NCI-H2107 treated with DMSO at 0.1 percent for 48 hours (cell line): ENCODE measurements at regions not wholly inside any gene's neighbourhood (a gene's known extent, or its start where the extent isn't known, plus 50 kb on each side); places are given as distances from the start of the nearest gene placed in this dataset.
A peak's percentile ranks its signal among the peaks of the same experiment; 100 is the strongest.
"Not testable (repeated sequence)": the region's sequence is repeated elsewhere in the genome, so short reads cannot be mapped to it uniquely, and the experiment has no call there.

ENCODE experiments used
- DNase-seq: peaks from one replicate; lab custom pipeline; 2025; ENCODE audit not compliant: unreplicated experiment; lab: John Stamatoyannopoulos, UW

GRCh38 chr2:194870974-194871535 is 786.0 kb upstream of the SLC39A10 start:
- no peak for DNase-seq

DNA sequence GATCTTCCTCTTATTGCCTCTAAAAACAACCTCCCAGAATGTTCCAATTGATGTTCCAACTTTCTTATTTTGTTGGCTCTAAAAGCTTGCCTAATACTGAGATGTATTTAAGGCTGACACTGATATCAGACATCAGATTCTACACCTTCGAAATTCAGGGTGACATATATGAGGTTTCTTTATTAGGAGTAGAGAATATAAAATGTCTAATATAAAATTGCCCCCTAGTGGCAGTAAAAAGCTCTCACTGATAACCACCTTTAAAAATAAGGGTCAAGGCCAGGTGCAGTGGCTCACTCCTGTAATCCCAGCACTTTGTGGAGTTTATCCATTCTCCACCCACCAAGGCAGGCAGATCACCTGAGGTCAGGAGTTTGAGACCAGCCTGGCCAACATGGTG is 789.7 kb upstream of the SLC39A10 start:
- peak; percentile 2 for DNase-seq

DNA sequence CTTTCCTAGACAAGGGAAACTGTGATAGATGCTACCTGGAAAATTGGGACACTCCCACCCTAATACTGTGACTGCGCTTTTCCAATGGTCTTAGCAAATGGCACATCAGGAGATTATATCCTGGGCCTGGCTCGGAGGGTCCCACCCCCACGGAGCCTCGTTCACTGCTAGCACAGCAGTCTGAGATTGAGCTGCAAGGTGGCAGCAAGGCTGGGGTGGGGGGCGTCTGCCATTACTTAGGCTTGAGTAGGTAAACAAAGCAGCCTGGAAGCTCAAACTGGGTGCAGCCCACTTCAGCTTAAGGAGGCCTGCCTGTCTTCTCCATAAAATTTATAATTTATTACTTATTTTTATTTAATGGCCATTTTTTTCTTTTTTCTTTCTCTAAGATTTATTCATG is 802.1 kb upstream of the SLC39A10 start:
- no peak for DNase-seq

DNA sequence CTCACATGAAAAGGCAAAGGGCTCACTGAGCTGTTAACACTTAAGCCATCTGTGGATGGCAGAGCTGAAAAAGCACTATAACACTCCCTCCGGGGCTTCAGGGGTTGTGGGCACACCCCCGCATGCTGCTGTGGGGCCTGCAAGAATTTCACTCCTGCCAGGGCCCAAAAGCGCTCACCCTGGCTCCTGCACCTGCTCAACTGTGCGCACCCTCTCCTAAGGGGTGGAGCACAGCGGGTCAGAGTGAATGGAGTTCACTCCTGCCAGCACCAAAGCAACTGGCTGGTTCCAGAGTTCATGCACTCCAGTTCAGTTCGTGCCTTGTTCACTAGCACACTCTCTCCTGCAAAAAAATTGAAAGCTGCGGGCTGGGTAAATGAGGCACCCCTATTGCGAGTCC is 814.2 kb upstream of the SLC39A10 start:
- no peak for DNase-seq

DNA sequence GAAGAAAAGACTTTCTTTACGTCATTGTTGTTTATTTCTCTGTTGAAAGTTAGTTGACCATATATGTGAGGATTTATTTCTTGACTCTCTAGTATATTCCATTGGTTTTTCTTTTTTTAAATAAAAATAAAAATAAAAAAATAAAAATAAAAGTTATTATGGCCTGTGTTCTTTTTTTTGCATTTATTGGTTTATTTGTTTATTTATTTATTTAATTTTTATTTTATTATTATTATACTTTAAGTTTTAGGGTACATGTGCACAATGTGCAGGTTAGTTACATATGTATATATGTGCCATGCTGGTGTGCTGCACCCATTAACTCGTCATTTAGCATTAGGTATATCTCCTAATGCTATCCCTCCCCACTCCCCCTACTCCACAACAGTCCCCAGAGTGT is 822.7 kb upstream of the SLC39A10 start:
- not testable (repeated sequence) for DNase-seq

GRCh38 chr2:194826241-194826640 is 830.8 kb upstream of the SLC39A10 start:
- DNase-seq: no peak

DNA sequence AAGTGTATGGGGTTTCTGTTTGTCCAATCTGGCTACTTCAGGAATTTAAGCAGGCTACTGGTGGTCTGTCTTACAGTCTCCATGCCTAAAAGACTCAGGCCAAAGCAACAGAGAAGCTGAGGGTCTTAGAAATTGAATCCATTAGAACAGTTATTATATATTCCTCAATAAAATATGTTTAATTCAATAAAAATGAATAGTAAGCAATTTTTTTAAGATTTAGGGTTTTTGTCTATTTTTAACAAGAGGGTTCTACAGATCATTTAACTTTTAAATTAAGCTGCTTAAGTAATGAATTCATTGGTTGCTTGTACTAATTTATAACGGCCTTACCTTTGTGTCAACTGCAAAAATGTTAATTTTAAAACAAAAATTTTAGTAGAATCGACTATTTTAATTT is 832.6 kb upstream of the SLC39A10 start:
- no peak for DNase-seq

GRCh38 chr2:194822657-194823056 is 834.4 kb upstream of the SLC39A10 start:
- no peak for DNase-seq

- DNase-seq: no peak
Observed at GRCh38 chr2:194822097-194822496, 834.9 kb upstream of the SLC39A10 start.

GRCh38 chr2:194819367-194819766 is 837.7 kb upstream of the SLC39A10 start:
- DNase-seq: no peak

GRCh38 chr2:194815475-194815874 is 841.6 kb upstream of the SLC39A10 start:
- no peak for DNase-seq

DNA sequence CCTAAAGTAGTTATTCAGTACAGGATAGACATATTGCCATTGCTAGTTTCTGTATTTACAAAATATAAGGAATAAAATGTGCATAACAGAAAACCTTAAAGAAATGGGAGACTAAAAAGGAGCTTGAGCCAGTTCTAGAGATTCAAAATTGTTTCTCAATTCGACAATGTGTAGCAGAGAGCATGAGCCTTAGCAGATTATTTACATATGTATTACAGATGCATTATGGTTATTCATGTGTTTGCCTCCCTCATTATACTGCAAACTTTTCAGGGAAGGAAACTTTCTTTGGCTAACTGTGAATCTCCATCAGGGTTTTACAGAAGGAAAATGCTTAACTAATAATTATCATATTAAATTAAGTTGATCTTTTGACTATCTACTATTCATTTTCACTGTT is 854.4 kb upstream of the SLC39A10 start:
- no peak for DNase-seq

GRCh38 chr2:194787071-194787470 is 870.0 kb upstream of the SLC39A10 start:
- not testable (repeated sequence) for DNase-seq

DNA sequence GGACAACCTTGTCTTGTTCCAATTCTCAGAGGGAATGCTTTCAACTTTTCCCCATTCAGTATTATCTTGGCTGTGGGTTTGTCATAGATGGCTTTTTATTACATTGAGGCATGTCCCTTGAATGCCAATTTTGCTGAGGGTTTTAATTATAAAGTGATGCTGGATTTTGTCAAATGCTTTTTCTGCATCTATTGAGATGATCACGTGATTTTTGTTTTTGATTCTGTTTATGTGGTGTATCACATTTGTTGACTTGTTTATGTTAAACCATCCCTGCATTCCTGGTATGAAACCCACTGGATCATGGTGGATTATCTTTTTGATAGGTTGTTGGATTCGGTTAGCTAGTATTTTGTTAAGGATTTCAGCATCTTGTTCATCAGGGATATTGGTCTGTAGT is 885.6 kb upstream of the SLC39A10 start:
- not testable (repeated sequence) for DNase-seq

DNA sequence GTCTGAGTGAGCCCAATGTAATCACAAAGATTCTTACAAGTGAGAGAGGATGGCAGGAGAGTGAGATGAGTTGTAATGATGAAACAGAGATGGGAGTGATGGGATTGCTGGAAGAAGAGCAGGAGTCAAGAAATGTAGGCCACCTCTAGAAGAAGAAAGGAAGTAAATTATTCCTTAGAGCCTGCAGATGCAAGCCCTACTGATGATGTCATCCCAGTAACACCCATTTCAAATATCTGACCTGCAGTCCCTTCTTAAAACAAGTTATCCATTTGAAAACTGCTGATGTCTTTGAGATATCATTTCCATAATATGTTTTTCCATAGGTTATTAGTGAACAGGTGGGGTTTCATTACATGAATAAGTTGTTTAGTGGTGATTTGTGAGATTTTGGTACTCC is 888.0 kb upstream of the SLC39A10 start:
- DNase-seq: no peak

GRCh38 chr2:194765723-194766122 is 891.3 kb upstream of the SLC39A10 start:
- no peak for DNase-seq

DNA sequence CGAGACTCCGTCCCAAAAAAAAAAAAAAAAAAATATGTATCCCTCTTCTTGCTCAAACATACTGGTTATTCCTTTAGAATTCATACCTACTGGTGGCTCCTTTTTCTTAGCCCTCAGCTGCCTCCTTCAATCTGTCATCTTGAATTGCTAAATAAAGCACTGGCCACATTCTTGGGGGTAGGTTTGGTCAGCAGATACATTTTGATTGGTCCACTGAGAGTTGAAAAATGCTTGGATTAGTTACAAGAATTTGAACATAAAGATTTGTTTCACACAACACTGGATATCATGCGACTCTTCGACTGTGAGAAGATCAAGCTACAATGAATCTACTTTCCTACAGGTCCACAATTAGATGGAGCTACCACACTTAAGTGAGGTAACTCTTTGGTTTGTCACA is 906.1 kb upstream of the SLC39A10 start:
- no peak for DNase-seq

- DNase-seq: no peak
Observed at GRCh38 chr2:194745557-194746146, 911.4 kb upstream of the SLC39A10 start.

DNA sequence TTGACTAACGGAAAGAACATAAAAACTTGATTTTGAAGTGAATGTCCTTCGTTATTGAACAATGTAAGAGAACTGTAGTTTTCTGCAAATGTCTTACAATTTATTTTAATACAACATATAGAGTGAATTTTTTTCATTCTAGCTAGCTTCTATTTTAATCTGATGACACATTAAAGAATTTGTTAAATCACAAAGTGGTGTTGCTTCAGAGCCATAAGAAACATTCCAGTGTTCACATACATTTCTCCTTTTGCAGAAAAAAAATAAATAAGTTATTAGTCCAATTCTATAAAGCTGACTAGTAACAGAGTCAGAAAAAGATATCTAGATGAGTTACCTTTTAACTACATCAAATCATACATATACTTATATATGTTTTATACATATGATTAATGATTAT is 914.3 kb upstream of the SLC39A10 start:
- no peak for DNase-seq

GRCh38 chr2:194739217-194739616 is 917.8 kb upstream of the SLC39A10 start:
- DNase-seq: no peak

DNA sequence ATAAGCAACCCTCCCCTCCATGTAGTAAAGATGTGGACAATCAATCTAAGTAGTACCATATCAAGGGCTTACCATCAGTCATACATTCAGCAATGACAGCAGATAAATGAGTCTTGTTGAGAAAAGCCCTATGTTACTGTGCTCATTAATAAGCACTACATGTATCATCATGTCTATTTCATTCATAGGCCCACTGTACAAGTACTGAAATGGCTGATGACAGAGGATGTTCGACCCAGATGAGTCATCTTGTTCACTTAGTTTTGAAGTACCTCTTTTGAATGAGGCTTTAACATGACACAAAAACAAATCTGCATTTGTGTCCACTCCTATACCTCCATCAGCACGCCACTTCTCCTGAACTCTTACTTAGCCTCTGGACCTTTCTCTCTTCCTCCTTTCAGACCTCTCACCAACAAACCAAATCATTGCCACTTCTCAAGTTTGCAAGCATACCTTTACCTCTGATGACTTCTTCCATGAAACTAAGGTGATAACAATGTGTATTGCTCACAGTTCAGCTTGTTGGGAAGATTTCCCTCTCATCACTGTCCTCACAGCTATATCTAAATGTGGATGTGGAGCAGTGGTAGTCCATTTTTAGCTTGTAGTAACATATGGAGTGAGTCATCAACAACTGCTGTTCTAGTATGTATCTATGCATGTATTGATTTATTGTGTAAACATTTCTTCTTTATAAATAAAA is 921.0 kb upstream of the SLC39A10 start:
- no peak for DNase-seq

DNA sequence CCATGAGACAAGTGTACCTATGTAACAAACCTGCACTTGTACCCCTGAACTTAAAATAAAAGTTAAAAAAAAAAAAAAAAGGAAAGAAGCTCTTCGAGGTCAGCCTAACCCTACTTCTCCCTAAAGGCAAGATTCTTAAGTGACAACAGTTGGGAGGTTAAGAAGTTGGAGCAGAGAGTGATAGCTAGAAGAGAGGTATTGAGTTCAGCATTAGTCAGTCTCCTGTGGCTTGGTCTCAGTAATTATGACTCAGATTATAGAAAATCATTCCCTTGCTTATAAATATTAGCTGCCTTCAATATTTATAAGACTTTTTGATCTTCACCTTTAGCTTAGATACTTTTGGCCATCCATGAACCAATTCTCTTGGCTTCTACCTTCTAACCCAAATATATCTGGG is 926.8 kb upstream of the SLC39A10 start:
- DNase-seq: no peak

- DNase-seq: no peak
Observed at GRCh38 chr2:194725169-194725568, 931.9 kb upstream of the SLC39A10 start.
